ENCODE measurements at regions not wholly inside any gene's neighbourhood (a gene's known extent, or its start where the extent isn't known, plus 50 kb on each side); places are given as distances from the start of the nearest gene placed in this dataset.
"Not testable (repeated sequence)": the region's sequence is repeated elsewhere in the genome, so short reads cannot be mapped to it uniquely, and the experiment has no call there.

- Mint-ChIP-seq H3K9me3 (ENCODE audit: unreplicated experiment) (peaks cover 3% of the 10 kb centered on the region), H3K36me3 (ENCODE audit: low read depth, unreplicated experiment) (peaks cover 3% of the 10 kb centered on the region), H3K27ac (ENCODE audit: unreplicated experiment) (no peak overlapping the region), H3K27me3 (ENCODE audit: low read depth, unreplicated experiment) (peaks cover 29% of the 10 kb centered on the region), H3K4me3 (ENCODE audit: unreplicated experiment) (no peak overlapping the region), H3K4me1 (ENCODE audit: low read depth, unreplicated experiment) (peaks cover 6% of the 10 kb centered on the region)
- DNase-seq (ENCODE audit: low read depth) (no peak), FAIRE-seq (no peak)
- Histone ChIP-seq H3K36me3 (ENCODE audit: insufficient read depth, low read length) (no peaks in the 10 kb centered on the region), H3K27me3 (ENCODE audit: insufficient read depth, low read length) (peaks cover 38% of the 10 kb centered on the region), H3K4me2 (ENCODE audit: low read length) (no peak overlapping the region), H3K79me2 (ENCODE audit: insufficient read depth, low read length) (no peaks in the 10 kb centered on the region), H2AFZ (ENCODE audit: low read depth, low read length) (no peak overlapping the region), H3K27ac (ENCODE audit: low read depth, low read length) (no peak overlapping the region), H3K9me3 (ENCODE audit: insufficient read depth, low read depth, low read length) (no peaks in the 10 kb centered on the region), H4K20me1 (ENCODE audit: insufficient read depth, low read length) (no peaks in the 10 kb centered on the region), H3K4me3 (ENCODE audit: insufficient read depth, low read depth, low read length) (no peak overlapping the region), H3K4me1 (ENCODE audit: insufficient read depth, low read length) (no peaks in the 10 kb centered on the region), H3K9ac (ENCODE audit: low read length) (no peak overlapping the region)
- TF ChIP-seq EZH2 (IDR thresholded peaks at IDR 0.05; ENCODE audit: insufficient read depth, low read length), result no peak
- TF ChIP-seq CTCF (IDR thresholded peaks at IDR 0.05; ENCODE audit: insufficient read depth, low read depth, low read length), result no peak
These were observed 83.7 kb upstream of the KDM7A start for GRCh38 chr7:140260352-140261104.

GRCh38 chr7:140257278-140257677, 80.5 kb upstream of the KDM7A start:
- not testable (repeated sequence) for H3K27ac Mint-ChIP-seq (ENCODE audit: unreplicated experiment); H3K27ac ChIP-seq (ENCODE audit: low read depth, low read length); H3K9ac ChIP-seq (ENCODE audit: low read length); H4K20me1 ChIP-seq (ENCODE audit: insufficient read depth, low read length); DNase-seq (ENCODE audit: low read depth); H3K36me3 Mint-ChIP-seq (ENCODE audit: low read depth, unreplicated experiment); H3K4me3 ChIP-seq (ENCODE audit: insufficient read depth, low read depth, low read length); FAIRE-seq; H3K27me3 Mint-ChIP-seq (ENCODE audit: low read depth, unreplicated experiment); H3K9me3 Mint-ChIP-seq (ENCODE audit: unreplicated experiment); H3K36me3 ChIP-seq (ENCODE audit: insufficient read depth, low read length); H3K9me3 ChIP-seq (ENCODE audit: insufficient read depth, low read depth, low read length); H2AFZ ChIP-seq (ENCODE audit: low read depth, low read length); H3K4me2 ChIP-seq (ENCODE audit: low read length); H3K79me2 ChIP-seq (ENCODE audit: insufficient read depth, low read length)
- Mint-ChIP-seq H3K4me1 (ENCODE audit: low read depth, unreplicated experiment) (peaks cover 17% of the 10 kb centered on the region), H3K4me3 (ENCODE audit: unreplicated experiment) (peak overlapping the region; percentile 45)
- Histone ChIP-seq H3K27me3 (ENCODE audit: insufficient read depth, low read length) (peaks cover 25% of the 10 kb centered on the region), H3K4me1 (ENCODE audit: insufficient read depth, low read length) (peaks cover 12% of the 10 kb centered on the region)

- not testable (repeated sequence) for H3K36me3 Mint-ChIP-seq (ENCODE audit: low read depth, unreplicated experiment); H3K4me2 ChIP-seq (ENCODE audit: low read length); H3K27me3 Mint-ChIP-seq (ENCODE audit: low read depth, unreplicated experiment); H2AFZ ChIP-seq (ENCODE audit: low read depth, low read length); H3K27ac Mint-ChIP-seq (ENCODE audit: unreplicated experiment); H4K20me1 ChIP-seq (ENCODE audit: insufficient read depth, low read length); H3K4me3 ChIP-seq (ENCODE audit: insufficient read depth, low read depth, low read length); DNase-seq (ENCODE audit: low read depth); H3K79me2 ChIP-seq (ENCODE audit: insufficient read depth, low read length); H3K9ac ChIP-seq (ENCODE audit: low read length); FAIRE-seq; H3K27ac ChIP-seq (ENCODE audit: low read depth, low read length); H3K9me3 ChIP-seq (ENCODE audit: insufficient read depth, low read depth, low read length); H3K9me3 Mint-ChIP-seq (ENCODE audit: unreplicated experiment); H3K4me3 Mint-ChIP-seq (ENCODE audit: unreplicated experiment); H3K36me3 ChIP-seq (ENCODE audit: insufficient read depth, low read length)
- peaks cover 12% of the 10 kb centered on the region for H3K4me1 Mint-ChIP-seq (ENCODE audit: low read depth, unreplicated experiment)
- Histone ChIP-seq H3K27me3 (ENCODE audit: insufficient read depth, low read length) (peaks cover 18% of the 10 kb centered on the region), H3K4me1 (ENCODE audit: insufficient read depth, low read length) (peaks cover 12% of the 10 kb centered on the region)
These were observed 78.2 kb upstream of the KDM7A start for GRCh38 chr7:140254976-140255375.

All from astrocyte (in vitro differentiated cells and primary cell).